ENCODE measurements at regions not wholly inside any gene's neighbourhood (a gene's known extent, or its start where the extent isn't known, plus 50 kb on each side); places are given as distances from the start of the nearest gene placed in this dataset.

DNA sequence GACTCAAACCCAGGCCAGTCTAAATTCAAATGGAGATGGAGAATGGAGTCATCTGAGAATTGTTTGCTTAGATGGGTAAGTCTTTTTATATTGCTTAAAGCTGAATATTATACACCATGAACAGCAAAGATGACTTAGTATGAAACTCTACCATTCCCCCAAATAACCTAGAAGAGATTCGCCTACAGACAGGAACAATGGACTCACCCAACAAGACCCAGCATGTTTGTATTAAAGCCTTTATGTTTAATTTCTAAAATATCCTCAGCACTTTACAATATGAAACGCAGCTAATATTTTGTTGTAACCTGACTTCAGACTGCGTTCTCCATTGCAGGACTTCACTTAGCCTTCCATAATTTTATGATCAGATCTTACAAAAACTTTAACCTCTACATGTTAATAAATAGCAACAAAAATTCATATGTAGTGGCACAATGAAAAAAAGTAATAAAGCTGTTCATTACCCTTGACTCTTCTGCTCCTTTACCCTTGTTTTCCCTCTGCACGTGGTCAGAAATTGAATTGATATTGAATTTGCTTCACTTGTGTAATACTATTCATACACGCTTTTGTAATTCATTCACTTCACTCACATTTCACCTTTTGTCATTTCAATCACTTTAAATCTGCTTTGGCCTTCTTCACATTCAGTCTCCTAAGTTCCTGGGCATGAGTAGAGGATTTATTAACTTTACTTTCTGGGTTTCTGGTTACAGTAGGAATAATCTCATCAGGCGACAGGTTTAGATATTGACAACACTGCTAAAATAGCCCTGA is 177.3 kb upstream of the PTBP2 start:
- Histone ChIP-seq H3K27me3 (ENCODE audit: control insufficient read depth in 1 of 2, insufficient read depth in 2 of 2, low read length in 1 of 2) (no peaks in the 10 kb centered on the region), H3K9me3 (ENCODE audit: control insufficient read depth, low read length) (no peaks in the 10 kb centered on the region), H3K27ac (ENCODE audit: low read depth in 1 of 2, low read length in 2 of 2) (no peak overlapping the region), H3K4me3 (ENCODE audit: low read length in 2 of 2) (no peak overlapping the region), H3K4me1 (ENCODE audit: control insufficient read depth in 1 of 2, insufficient read depth in 2 of 2, low read length in 2 of 2) (no peaks in the 10 kb centered on the region), H3K36me3 (ENCODE audit: control insufficient read depth in 1 of 2, insufficient read depth in 2 of 2, low read length in 1 of 2) (no peaks in the 10 kb centered on the region)
- ATAC-seq (ENCODE audit: low FRiP score) (no peak), DNase-seq (no peak)
- intact Hi-C loops (cut with DNase I): no loop called here
- 94 to 95% methylated on average over 6 of the region's 6 CpGs for WGBS, 2 donors

DNA sequence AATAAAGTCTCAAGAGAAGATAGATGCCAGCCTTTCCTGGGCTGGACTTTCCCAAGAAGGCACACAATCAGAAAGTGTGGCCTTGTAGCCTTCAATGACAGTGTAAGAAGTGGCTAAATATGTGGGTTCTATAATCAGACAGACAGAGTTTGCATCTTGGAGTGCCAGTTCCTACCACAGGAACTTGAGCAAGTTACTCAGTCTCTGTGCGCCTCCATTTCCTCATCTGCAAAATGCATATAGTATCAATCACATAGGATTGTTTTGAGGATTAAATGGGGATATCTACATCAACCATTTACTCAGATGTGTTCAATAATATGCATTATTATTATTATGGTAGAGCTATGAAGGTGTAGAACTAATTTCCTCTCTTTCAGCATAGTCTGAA is 176.8 kb upstream of the PTBP2 start:
- no peaks in the 10 kb centered on the region for H3K4me1 ChIP-seq (ENCODE audit: control insufficient read depth in 1 of 2, insufficient read depth in 2 of 2, low read length in 2 of 2)
- DNase-seq: no peak
- intact Hi-C loops (cut with DNase I): no loop called here
- WGBS, 2 donors: 88 to 98% methylated on average over 1 of the region's 1 CpG
- no peaks in the 10 kb centered on the region for H3K36me3 ChIP-seq (ENCODE audit: control insufficient read depth in 1 of 2, insufficient read depth in 2 of 2, low read length in 1 of 2)
- no peak overlapping the region for H3K4me3 ChIP-seq (ENCODE audit: low read length in 2 of 2)
- ATAC-seq (ENCODE audit: low FRiP score): no peak
- no peaks in the 10 kb centered on the region for H3K9me3 ChIP-seq (ENCODE audit: control insufficient read depth, low read length)
- no peaks in the 10 kb centered on the region for H3K27me3 ChIP-seq (ENCODE audit: control insufficient read depth in 1 of 2, insufficient read depth in 2 of 2, low read length in 1 of 2)
- no peak overlapping the region for H3K27ac ChIP-seq (ENCODE audit: low read depth in 1 of 2, low read length in 2 of 2)

DNA sequence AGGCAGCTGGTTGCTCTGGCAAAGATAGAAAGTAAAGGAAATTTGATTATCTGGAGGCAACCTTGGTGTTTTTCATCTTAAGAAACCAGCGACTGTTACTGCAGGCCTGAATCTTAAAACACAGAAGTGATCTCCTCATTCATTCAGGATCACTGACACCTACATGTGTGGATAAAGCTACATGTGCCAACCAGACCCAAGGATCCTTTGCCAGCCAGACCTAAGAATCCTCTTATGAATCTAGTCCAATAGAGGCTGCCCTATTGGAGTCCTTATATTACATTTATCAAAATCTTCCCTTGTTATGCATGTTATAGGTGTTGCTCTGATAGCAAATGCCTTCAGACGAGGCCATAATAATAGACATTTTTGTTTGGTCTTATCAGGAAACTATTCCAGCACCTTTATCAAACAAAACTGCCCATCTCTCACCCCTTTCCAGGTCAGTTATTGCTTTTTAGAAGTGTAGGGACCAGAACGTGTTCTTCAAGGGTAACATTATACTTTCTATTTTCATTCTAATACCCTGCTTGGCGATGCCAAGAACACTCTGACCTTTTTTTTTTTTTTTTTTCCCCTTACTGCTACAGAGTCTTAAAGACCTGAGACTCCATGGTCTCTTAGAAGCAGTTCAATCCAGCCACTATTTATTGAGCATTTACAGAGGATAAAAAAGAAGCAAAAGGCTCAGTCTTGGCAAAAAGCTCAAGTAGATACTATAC is 175.5 kb upstream of the PTBP2 start:
- intact Hi-C loops (cut with DNase I): no loop called here
- ATAC-seq (ENCODE audit: low FRiP score): no peak
- Histone ChIP-seq H3K27me3 (ENCODE audit: control insufficient read depth in 1 of 2, insufficient read depth in 2 of 2, low read length in 1 of 2) (no peaks in the 10 kb centered on the region), H3K4me1 (ENCODE audit: control insufficient read depth in 1 of 2, insufficient read depth in 2 of 2, low read length in 2 of 2) (no peaks in the 10 kb centered on the region), H3K27ac (ENCODE audit: low read depth in 1 of 2, low read length in 2 of 2) (no peak overlapping the region), H3K9me3 (ENCODE audit: control insufficient read depth, low read length) (no peaks in the 10 kb centered on the region), H3K36me3 (ENCODE audit: control insufficient read depth in 1 of 2, insufficient read depth in 2 of 2, low read length in 1 of 2) (no peaks in the 10 kb centered on the region), H3K4me3 (ENCODE audit: low read length in 2 of 2) (no peak overlapping the region)
- no peak for DNase-seq
- WGBS, 2 donors: 75 to 82% methylated on average over 4 of the region's 4 CpGs

DNA sequence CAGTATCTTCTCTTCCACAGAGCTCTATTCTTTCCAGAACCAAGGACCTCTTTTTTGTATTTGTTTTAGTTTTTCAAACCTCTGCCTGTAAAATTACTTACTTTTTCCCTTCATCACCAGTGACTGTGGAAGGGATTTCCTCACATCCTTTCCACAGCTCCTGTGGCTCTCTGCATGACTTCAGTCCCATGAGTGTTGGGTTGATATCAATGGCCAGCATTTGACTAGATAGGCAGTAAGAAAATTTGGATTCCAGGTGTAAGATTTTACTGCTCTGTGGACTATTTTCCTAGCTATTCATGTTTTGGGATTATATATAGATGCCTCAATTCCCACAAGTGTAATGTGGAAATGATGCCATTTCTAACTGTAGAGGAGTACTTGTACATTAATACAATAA is 171.5 kb upstream of the PTBP2 start:
- Histone ChIP-seq H3K27me3 (ENCODE audit: control insufficient read depth in 1 of 2, insufficient read depth in 2 of 2, low read length in 1 of 2) (no peaks in the 10 kb centered on the region), H3K4me1 (ENCODE audit: control insufficient read depth in 1 of 2, insufficient read depth in 2 of 2, low read length in 2 of 2) (no peaks in the 10 kb centered on the region), H3K36me3 (ENCODE audit: control insufficient read depth in 1 of 2, insufficient read depth in 2 of 2, low read length in 1 of 2) (no peaks in the 10 kb centered on the region), H3K27ac (ENCODE audit: low read depth in 1 of 2, low read length in 2 of 2) (no peak overlapping the region), H3K9me3 (ENCODE audit: control insufficient read depth, low read length) (no peaks in the 10 kb centered on the region), H3K4me3 (ENCODE audit: low read length in 2 of 2) (no peak overlapping the region)
- DNase-seq (no peak), ATAC-seq (ENCODE audit: low FRiP score) (no peak)
- intact Hi-C loops (cut with DNase I): no loop called here

DNA sequence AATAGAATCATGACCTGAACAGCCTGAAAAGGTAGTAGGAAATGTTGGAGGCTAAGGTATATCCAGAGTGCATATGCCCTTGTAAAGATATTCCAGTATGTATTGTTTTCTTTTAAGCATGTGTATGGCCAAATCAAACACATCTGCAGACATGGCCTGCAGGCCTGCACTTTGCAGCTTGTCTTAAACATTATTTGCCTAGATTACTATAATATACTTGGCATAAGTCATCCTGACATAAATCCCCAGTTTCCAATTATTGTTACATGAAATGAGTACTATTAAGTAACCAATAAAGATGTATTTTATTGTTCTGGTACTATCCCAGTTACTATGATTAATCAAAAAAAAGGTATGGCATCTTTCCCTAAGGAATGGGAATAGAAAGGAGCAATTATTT is 169.1 kb upstream of the PTBP2 start:
- ATAC-seq (ENCODE audit: low FRiP score): no peak

DNA sequence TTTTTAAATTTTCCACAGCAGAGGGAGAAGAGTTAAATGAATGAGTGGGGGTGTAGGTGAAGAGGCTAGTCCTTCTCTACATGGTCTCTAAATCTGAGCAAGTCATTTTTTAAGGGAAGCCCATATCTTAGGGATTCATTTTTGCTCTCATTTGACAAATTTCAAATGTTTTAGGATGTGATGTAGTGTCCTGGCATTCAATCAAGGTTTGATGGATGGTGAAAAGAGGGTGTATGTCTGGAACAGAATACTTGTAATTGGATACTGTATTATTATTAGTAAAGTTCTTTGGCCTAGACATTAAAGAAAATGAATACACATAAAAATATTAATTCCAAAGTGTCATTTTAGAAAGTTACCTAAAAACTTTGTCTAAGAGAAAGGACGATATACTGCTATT is 167.8 kb upstream of the PTBP2 start:
- Histone ChIP-seq H3K9me3 (ENCODE audit: control insufficient read depth, low read length) (no peaks in the 10 kb centered on the region), H3K27ac (ENCODE audit: low read depth in 1 of 2, low read length in 2 of 2) (no peak overlapping the region), H3K4me3 (ENCODE audit: low read length in 2 of 2) (no peak overlapping the region), H3K27me3 (ENCODE audit: control insufficient read depth in 1 of 2, insufficient read depth in 2 of 2, low read length in 1 of 2) (no peaks in the 10 kb centered on the region), H3K4me1 (ENCODE audit: control insufficient read depth in 1 of 2, insufficient read depth in 2 of 2, low read length in 2 of 2) (no peaks in the 10 kb centered on the region), H3K36me3 (ENCODE audit: control insufficient read depth in 1 of 2, insufficient read depth in 2 of 2, low read length in 1 of 2) (no peaks in the 10 kb centered on the region)
- ATAC-seq (ENCODE audit: low FRiP score) (no peak), DNase-seq (no peak)
- 92% methylated on average over 1 of the region's 1 CpG for WGBS, 2 donors
- intact Hi-C loops (cut with DNase I): no loop called here

More for the DNA sequence above, 169.1 kb upstream of the PTBP2 start:
- Histone ChIP-seq H3K36me3 (ENCODE audit: control insufficient read depth in 1 of 2, insufficient read depth in 2 of 2, low read length in 1 of 2) (no peaks in the 10 kb centered on the region), H3K9me3 (ENCODE audit: control insufficient read depth, low read length) (no peaks in the 10 kb centered on the region), H3K4me1 (ENCODE audit: control insufficient read depth in 1 of 2, insufficient read depth in 2 of 2, low read length in 2 of 2) (no peaks in the 10 kb centered on the region), H3K27ac (ENCODE audit: low read depth in 1 of 2, low read length in 2 of 2) (no peak overlapping the region), H3K27me3 (ENCODE audit: control insufficient read depth in 1 of 2, insufficient read depth in 2 of 2, low read length in 1 of 2) (no peaks in the 10 kb centered on the region), H3K4me3 (ENCODE audit: low read length in 2 of 2) (no peak overlapping the region)
- DNase-seq: no peak
- intact Hi-C loops (cut with DNase I): no loop called here

DNA sequence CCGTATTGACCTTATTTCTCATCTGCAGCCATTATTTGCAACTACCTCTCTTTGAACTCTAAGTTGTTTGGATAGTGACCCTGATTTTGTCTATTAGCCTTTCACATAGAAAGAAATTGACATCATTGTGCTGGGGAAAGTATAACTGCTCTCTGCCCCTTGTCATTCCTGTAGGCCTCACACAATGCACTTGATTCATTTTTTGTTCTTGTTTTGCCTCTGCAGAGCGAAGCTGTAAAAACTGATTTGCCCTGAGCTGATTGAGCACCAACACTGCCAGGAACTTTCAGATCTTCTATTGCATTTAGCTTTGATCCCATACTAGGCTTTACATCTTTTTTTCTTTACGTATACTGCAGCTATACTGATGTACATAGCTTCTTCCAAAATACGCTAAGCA is 167.2 kb upstream of the PTBP2 start:
- no peak overlapping the region for H3K4me3 ChIP-seq (ENCODE audit: low read length in 2 of 2)
- H3K4me1 ChIP-seq (ENCODE audit: control insufficient read depth in 1 of 2, insufficient read depth in 2 of 2, low read length in 2 of 2): no peaks in the 10 kb centered on the region
- WGBS, 2 donors: 95% methylated on average over 4 of the region's 4 CpGs
- no peaks in the 10 kb centered on the region for H3K9me3 ChIP-seq (ENCODE audit: control insufficient read depth, low read length)
- no peaks in the 10 kb centered on the region for H3K27me3 ChIP-seq (ENCODE audit: control insufficient read depth in 1 of 2, insufficient read depth in 2 of 2, low read length in 1 of 2)
- no peaks in the 10 kb centered on the region for H3K36me3 ChIP-seq (ENCODE audit: control insufficient read depth in 1 of 2, insufficient read depth in 2 of 2, low read length in 1 of 2)
- intact Hi-C loops (cut with DNase I): no loop called here
- DNase-seq (no peak), ATAC-seq (ENCODE audit: low FRiP score) (no peak)
- H3K27ac ChIP-seq (ENCODE audit: low read depth in 1 of 2, low read length in 2 of 2): no peak overlapping the region

DNA sequence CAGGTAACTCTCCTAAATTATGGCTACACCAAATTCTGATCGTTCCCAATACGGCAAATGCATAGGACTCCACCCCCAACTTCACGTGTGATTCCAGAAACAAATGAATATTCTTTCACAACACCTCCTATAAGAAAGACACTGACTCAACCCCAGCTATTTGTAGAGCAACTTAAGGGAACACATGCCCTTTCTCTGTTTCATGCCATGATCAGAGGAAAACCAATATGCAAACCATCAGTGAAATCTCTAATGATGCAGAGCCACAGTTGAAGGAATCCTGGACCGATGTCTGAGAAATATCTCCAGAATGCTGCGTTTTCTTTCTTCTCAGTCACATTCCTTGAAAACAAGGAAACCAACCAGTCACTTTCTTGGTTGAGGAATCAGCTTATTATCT is 164.2 kb upstream of the PTBP2 start:
- H3K36me3 ChIP-seq (ENCODE audit: control insufficient read depth in 1 of 2, insufficient read depth in 2 of 2, low read length in 1 of 2): no peaks in the 10 kb centered on the region
- DNase-seq: no peak
- no peak overlapping the region for H3K27ac ChIP-seq (ENCODE audit: low read depth in 1 of 2, low read length in 2 of 2)
- no peaks in the 10 kb centered on the region for H3K9me3 ChIP-seq (ENCODE audit: control insufficient read depth, low read length)
- intact Hi-C loops (cut with DNase I): no loop called here
- peaks cover 0 to 2% of the 10 kb centered on the region in 2 donors for H3K4me1 ChIP-seq (ENCODE audit: control insufficient read depth in 1 of 2, insufficient read depth in 2 of 2, low read length in 2 of 2)
- ATAC-seq (ENCODE audit: low FRiP score): no peak
- no peaks in the 10 kb centered on the region for H3K27me3 ChIP-seq (ENCODE audit: control insufficient read depth in 1 of 2, insufficient read depth in 2 of 2, low read length in 1 of 2)
- WGBS, 2 donors: 86 to 89% methylated on average over 5 of the region's 5 CpGs
- no peak overlapping the region for H3K4me3 ChIP-seq (ENCODE audit: low read length in 2 of 2)

DNA sequence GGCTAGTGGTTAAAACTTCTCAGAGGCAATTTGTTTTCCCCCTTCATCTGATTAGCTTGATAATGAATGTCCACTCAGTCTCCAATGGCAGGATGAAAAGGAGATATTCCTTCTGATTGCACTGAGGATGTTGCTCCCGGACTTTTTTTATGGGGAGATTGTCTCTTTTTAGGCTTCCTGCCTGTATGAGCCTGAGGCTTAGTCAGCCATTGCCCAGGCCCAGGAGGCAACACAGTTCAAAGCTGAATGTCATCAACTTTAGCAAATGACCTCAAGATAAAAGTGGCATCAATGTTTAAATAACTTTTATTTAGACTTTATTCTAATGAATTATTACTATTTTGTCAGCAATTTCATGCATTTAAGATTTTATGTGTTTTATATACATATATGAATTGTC is 162.9 kb upstream of the PTBP2 start:
- H3K4me3 ChIP-seq (ENCODE audit: low read length in 2 of 2): no peak overlapping the region
- DNase-seq: no peak
- intact Hi-C loops (cut with DNase I): no loop called here
- H3K27me3 ChIP-seq (ENCODE audit: control insufficient read depth in 1 of 2, insufficient read depth in 2 of 2, low read length in 1 of 2): no peaks in the 10 kb centered on the region
- WGBS, 2 donors: 89 to 95% methylated on average over 1 of the region's 1 CpG
- peaks cover 0 to 2% of the 10 kb centered on the region in 2 donors for H3K4me1 ChIP-seq (ENCODE audit: control insufficient read depth in 1 of 2, insufficient read depth in 2 of 2, low read length in 2 of 2)
- ATAC-seq (ENCODE audit: low FRiP score): no peak
- no peak overlapping the region for H3K27ac ChIP-seq (ENCODE audit: low read depth in 1 of 2, low read length in 2 of 2)
- no peaks in the 10 kb centered on the region for H3K9me3 ChIP-seq (ENCODE audit: control insufficient read depth, low read length)
- no peaks in the 10 kb centered on the region for H3K36me3 ChIP-seq (ENCODE audit: control insufficient read depth in 1 of 2, insufficient read depth in 2 of 2, low read length in 1 of 2)
